ENCODE measurements at regions not wholly inside any gene's neighbourhood (a gene's known extent, or its start where the extent isn't known, plus 50 kb on each side); places are given as distances from the start of the nearest gene placed in this dataset.

- TF ChIP-seq CTCF (IDR thresholded peaks at IDR 0.05; ENCODE audit: low read depth, low read length, poor library complexity, severe bottlenecking) (no peak), EZH2phosphoT487 (IDR thresholded peaks at IDR 0.05; ENCODE audit: borderline replicate concordance, low read length) (no peak)
Measured at GRCh38 chr18:39752351-39752750, 2186.8 kb upstream of the CELF4 start.

Measured in DOHH2 (cell line).